ENCODE measurements at regions not wholly inside any gene's neighbourhood (a gene's known extent, or its start where the extent isn't known, plus 50 kb on each side); places are given as distances from the start of the nearest gene placed in this dataset.
"Not testable (repeated sequence)": the region's sequence is repeated elsewhere in the genome, so short reads cannot be mapped to it uniquely, and the experiment has no call there.

DNA sequence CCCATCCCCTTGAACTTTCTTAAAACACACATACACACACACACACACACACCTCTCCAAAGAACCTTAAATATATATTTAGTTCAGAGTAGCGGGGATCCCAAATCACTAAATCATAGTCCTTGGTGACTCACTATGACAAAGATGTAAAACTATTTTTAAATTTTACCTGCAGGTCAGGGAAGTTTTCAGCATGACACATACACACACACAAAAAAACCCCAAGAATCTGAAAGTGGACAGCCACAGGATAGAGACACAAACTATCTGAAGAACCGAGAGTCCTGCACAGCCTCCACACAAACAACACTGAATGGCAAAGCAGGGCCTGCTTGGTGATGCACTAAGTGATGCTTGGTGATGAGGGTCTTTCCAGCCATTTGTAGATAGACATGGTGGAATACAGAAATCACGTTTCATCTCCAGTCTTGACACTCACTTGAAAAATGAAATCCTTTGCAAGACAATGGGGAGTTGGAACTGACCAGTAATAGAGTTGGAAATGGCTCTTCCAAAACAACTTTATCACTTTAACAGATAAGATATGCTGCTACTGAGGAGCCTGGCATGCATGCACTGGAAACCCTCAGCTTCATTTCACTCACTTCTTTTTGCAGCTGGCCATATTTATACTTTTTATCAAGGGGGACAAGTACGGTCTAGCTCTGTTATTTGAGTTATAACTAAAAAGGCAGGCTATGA, 307.3 kb downstream of the RAPGEF2 start:
- in situ Hi-C loops (cut with HindIII; ENCODE audit: low pct_unique_long_range_greater_than_20kb, low sequenced_read_pairs) = no loop called here
- DNase-seq (ENCODE audit: low read depth, low spot score) = no peak

DNA sequence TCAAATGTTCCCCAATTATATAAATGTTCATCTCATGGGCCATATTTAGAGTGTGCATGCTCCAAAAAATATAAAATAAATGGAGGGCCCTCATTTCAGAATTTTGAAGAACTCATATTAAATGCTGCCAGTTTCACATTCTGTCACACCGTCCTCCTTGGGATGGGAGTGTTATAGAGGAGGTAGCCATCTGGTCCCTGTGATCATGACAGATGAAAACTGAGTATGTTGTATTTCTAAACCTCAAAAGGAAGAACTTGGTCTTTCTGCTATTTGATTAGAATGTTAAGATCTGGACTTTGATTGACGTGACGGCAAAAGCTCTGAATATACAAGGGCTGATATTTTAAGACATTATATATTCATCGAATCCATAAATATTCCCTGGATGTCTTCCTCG, 308.0 kb downstream of the RAPGEF2 start:
- in situ Hi-C loops (cut with HindIII; ENCODE audit: low pct_unique_long_range_greater_than_20kb, low sequenced_read_pairs) = no loop called here

DNA sequence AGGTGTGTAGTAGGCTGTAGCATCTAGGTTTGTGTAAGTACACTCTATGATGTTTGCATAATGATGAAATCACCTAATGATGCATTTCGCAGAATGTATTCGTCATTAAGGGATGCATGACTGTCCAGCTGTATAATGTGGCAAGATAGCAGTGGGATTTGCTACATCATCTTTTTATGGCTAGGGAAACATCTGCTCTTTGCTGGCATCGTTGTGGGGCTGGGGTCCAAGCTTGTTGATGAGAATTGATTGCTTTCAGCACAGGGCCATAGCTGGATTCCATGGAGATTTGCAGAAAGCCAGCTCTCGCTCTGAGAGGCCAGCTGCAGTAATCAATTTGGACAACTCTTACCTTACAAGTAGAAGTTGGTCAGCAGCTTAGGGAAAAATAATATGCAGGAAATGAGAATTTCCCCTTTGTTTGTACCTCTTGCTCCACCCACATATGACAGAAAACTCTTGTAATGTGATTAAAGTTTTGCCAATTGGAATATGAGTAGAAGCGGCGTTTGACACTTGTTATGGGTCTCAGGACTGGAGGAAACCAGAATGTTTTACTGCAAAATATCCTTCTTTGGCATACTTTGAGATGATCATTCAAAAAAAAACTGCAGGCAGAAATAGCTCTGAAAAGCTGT, 310.5 kb downstream of the RAPGEF2 start:
- in situ Hi-C loops (cut with HindIII; ENCODE audit: low pct_unique_long_range_greater_than_20kb, low sequenced_read_pairs) = no loop called here
- DNase-seq (ENCODE audit: low read depth, low spot score) = no peak

More for the DNA sequence above, 308.0 kb downstream of the RAPGEF2 start:
- DNase-seq (ENCODE audit: low read depth, low spot score) = no peak

DNA sequence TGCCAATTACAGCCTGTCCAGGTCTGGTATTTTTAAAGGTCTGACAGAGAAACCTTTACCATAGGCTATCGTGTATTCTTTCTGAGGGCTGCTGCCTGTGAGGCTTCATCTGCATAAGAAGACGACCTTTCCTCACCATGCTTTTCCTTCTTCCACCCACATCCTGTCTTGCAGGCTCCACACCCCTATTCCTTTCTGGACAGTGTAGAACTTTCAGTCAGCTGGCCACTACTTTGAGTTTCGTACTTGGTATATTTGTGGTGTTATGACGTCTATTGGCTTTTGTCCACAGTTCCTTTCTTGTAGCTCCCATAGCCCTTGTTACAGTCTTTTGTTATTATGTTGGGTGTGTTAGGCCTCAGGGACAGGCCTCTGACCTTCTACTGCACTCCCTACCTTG, 311.4 kb downstream of the RAPGEF2 start:
- DNase-seq (ENCODE audit: low read depth, low spot score) = no peak
- in situ Hi-C loops (cut with HindIII; ENCODE audit: low pct_unique_long_range_greater_than_20kb, low sequenced_read_pairs) = no loop called here

DNA sequence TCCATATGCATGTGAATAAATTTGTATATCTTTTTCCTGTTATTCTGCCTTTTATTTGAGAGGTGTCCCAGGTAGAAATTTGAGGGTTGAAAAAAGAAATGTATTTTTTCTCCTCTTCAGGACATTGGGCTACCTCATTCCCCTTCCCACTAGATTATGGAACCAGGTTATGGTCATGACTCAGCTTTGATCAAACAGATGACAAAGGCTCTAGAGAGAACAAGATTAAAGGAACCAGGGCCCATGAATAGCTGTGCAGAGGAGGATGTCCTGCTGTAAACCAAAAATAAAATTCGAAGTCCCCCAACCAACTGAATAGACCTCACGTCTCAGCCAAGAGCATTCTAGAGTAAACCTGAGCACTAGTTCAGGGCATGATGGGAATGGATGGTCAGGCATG, 313.2 kb downstream of the RAPGEF2 start:
- DNase-seq (ENCODE audit: low read depth, low spot score) = no peak
- in situ Hi-C loops (cut with HindIII; ENCODE audit: low pct_unique_long_range_greater_than_20kb, low sequenced_read_pairs) = no loop called here

DNA sequence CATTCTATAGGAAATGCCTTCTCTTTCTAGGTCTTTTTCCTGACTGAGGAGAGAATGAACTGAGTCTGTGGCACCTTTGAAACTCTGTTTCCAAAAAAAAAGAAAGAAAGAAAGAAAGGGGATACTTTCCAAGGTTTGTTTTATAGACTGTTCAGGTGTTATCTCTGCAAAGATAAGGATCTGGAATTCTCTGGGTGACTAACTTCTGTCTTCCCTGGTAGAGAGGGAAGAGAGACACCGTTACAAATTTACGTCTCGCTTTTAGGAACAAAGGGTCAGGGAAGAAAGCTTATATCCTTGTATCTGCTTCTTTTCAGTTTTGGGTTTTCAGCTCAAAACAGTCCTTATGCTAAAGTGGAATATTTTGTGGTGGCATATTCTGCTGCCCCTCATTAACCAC, 314.1 kb downstream of the RAPGEF2 start:
- DNase-seq (ENCODE audit: low read depth, low spot score) = no peak
- in situ Hi-C loops (cut with HindIII; ENCODE audit: low pct_unique_long_range_greater_than_20kb, low sequenced_read_pairs) = no loop called here

DNA sequence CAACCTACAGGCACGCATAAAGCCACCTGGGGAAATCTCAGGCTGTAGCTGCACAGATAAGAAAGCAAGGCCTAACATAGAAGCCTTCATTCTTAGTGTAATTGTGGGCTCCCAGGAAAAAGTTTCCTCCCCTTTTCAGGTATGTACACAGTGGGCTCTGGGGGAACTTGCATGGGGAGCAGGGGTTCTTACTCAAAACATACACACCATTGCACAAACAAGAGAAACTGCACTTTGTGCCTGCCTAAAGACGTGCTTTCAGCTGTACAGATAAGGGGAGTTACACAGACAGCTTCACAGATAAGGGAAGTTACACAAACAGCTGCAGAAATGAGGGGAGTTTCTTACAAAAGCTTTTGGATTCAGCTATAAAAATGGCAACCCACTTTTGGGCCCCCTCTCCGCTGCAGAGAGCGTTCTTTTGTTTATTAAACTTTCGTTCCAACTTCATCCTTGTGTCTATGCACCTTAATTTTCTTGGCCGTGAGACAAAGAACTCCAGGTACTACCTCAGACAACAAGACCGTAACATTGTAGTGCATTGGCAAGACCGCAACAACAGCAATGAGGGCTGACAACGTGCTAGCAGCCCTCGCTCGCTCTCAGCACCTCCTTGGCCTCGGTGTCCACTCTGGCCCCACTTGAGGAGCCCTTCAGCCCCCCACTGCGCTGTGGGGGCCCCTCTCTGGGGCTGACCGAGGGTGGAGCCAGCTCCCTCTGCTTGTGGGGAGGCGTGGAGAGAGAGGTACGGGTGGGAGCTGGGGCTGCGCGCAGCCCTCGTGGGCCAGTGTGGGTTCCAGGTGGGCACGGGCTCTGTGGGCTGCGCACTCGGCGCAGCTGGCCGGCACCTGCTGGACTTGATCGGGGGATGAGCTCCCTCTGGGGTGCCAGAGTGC, 317.5 kb downstream of the RAPGEF2 start:
- in situ Hi-C loops (cut with HindIII; ENCODE audit: low pct_unique_long_range_greater_than_20kb, low sequenced_read_pairs) = no loop called here
- DNase-seq (ENCODE audit: low read depth, low spot score) = no peak

DNA sequence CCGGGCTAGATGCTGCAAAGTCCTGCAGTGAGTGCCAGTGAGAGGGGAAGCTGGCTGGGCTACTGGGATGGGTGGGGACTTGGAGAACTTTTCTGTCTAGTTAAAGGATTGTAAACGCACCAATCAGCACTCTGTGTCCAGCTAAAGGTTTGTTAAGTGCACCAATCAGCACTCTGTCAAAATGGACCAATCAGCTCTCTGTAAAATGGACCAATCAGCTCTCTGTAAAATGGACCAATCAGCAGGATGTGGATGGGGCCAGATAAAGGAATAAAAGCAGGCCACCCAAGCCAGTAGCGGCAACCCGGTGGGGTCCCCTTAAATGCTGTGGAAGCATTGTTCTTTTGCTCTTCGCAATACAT, 318.2 kb downstream of the RAPGEF2 start:
- DNase-seq (ENCODE audit: low read depth, low spot score); in situ Hi-C loops (cut with HindIII; ENCODE audit: low pct_unique_long_range_greater_than_20kb, low sequenced_read_pairs): not testable (repeated sequence)

DNA sequence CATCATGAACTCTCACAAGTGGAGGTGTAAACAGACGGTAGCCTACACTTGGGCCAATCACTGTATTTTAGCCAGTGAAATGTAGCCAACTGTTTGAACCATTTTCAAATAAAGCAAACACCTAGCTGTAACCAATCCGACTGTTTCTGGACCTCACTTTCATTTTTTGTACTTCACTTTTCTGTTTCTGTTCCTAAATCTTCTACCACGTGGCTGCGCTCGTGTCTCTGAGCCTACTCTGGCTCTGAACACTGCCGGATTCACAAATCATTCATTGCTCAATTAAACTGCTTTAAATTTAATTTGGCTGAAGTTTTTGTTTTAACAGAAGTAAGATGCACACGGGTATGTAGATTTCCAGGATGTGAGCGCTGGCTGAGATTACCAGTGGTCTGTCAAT, 319.1 kb downstream of the RAPGEF2 start:
- in situ Hi-C loops (cut with HindIII; ENCODE audit: low pct_unique_long_range_greater_than_20kb, low sequenced_read_pairs) = no loop called here
- no peak for DNase-seq (ENCODE audit: low read depth, low spot score)

DNA sequence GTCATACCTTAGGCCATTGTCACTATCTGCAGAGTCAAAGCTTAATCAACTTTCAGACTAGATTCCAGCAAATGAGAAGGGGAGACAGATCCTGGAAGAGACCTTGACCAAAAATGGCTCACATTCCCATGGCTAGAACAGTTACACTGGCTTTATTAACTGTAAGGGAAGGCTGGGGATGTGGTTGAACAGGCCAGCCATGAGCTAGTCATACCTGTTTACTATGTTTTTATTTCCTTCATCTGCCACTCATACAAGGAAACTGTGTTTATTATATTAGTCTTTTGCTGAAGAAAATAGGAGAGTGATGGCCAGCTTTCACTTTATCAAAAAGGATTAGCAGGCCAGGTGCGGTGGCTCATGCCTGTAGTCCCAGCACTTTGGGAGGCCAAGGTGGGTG, 319.7 kb downstream of the RAPGEF2 start:
- in situ Hi-C loops (cut with HindIII; ENCODE audit: low pct_unique_long_range_greater_than_20kb, low sequenced_read_pairs) = no loop called here
- no peak for DNase-seq (ENCODE audit: low read depth, low spot score)

DNA sequence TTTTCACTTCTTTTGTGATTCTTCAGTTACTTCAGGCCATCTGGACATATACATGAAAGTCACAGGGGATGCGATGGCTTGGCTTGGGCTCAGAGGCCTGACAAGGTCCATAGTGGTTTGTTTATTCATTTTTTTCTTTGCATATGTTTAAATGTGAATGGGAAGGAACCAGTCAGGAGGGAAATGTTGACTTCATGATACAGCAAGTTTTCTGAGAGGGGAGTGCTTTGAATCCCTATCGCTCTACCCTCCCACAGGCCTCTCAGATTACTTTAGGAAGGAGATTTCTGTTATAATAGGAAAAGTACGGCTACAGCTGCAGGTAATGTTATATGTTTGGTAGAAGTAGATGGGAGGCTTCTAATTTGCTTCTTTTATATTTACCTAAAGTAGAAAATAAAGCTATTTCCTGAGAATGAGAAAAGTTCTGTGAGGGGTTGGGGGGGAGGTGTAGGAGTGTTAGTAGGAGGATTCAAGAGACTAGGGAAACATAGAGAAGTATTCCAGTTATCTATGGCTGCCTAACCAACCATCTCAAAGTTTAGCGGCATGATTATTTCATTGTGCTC, 322.9 kb downstream of the RAPGEF2 start:
- in situ Hi-C loops (cut with HindIII; ENCODE audit: low pct_unique_long_range_greater_than_20kb, low sequenced_read_pairs) = no loop called here
- no peak for DNase-seq (ENCODE audit: low read depth, low spot score)

DNA sequence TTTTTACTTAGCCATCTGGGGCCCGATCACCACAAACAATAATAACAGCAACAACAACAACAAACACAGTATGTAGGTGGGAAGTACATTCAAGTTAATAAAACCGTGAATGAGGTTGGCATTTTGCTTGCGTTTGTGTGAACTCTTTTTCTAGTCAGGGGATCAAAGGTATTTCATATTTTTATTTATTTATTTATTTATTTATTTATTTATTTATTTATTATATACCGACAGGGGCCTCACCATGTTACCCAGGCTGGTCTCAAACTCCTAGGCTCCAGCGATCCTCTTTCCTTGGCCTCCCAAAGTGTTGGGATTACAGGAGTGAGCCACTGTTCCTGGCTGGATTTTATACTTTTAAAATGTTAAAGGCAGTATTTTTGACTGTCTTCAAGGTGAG, 325.4 kb downstream of the RAPGEF2 start:
- in situ Hi-C loops (cut with HindIII; ENCODE audit: low pct_unique_long_range_greater_than_20kb, low sequenced_read_pairs) = no loop called here
- DNase-seq (ENCODE audit: low read depth, low spot score) = no peak

DNA sequence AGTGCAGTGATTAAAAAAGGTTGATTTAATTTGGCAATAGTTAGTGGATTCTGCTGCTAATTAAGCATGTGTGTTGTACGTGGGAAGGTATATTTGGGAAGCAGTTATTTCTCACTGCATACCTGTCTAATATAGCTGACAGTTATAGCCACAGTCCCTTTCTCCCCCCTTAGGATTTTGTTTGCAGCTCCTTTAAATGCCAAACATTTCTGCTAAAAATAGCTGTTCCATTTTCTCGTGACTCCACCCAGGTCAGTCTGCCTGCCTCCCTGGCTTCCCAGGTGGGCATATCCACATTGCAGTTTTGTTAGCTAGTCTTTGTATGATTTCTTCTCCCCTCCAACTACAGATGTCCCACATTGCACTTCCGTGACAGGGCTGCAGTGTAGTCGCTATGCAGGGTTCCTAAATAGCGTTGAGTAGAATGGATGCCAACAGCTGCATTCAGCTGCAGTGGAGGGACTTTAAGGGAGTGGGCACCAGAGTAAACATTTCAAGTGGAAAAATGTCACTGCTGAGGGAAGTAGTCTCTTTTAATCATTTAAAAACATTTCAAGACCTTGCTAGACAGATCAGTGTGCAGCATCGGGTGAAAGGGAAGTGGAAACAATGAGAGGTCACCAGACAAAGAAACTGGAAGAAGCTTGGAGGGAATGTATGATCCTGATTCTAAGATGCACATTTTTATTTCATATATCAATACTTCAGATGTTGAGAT, 326.3 kb downstream of the RAPGEF2 start:
- in situ Hi-C loops (cut with HindIII; ENCODE audit: low pct_unique_long_range_greater_than_20kb, low sequenced_read_pairs) = no loop called here
- no peak for DNase-seq (ENCODE audit: low read depth, low spot score)

DNA sequence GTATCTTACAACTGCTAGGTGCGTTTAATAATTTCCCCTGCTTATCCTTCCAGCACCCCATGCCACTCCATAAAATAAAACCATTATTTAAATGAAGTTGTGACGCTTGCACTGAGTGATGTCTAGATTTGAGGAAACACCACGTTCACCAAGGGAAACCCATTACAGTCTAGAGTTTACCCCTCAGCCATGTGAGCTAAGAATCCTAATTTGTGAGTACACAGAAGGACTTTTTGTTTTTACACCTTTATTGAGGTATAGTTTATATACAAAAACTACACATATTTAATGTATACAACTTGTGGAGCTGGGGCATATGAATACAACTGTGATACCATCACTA, 326.8 kb downstream of the RAPGEF2 start:
- in situ Hi-C loops (cut with HindIII; ENCODE audit: low pct_unique_long_range_greater_than_20kb, low sequenced_read_pairs) = no loop called here
- no peak for DNase-seq (ENCODE audit: low read depth, low spot score)

DNA sequence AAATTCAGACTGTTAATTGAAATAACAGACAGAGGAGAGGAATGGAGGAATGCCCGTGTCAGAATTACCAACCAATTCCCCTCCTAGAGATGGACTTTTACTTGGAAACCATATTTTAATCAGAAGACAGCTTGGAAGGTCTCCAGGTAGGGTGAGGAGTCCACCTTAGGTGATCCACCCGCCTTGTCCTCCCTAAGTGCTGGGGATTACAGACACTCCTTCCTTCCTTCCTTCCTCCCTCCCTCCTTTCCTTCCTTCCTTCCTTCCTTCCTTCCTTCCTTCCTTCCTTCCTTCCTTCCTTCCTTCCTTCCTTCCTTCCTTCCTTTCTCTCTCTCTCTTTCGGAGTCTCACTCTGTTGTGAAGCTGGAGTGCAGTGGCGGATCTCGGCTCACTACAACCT, 328.0 kb downstream of the RAPGEF2 start:
- no peak for DNase-seq (ENCODE audit: low read depth, low spot score)
- in situ Hi-C loops (cut with HindIII; ENCODE audit: low pct_unique_long_range_greater_than_20kb, low sequenced_read_pairs) = no loop called here

DNA sequence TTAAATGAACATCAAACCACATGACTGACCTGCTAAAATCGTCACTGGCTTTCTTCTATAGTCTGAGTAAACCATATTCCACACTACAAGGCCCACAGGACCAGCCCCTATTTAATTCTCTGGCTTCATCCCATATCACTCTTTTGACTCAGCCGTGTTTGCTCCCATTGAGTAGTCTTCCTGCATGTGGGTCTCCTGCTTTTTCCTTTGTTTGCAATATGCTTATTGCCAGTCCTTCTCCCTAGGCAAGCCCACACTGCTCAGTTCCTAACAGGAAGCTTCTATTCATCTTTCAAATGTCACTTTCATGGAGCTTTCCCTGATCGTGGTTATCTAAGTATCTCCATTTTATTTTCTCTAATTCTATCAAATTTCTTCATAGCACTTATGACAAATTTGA, 329.6 kb downstream of the RAPGEF2 start:
- in situ Hi-C loops (cut with HindIII; ENCODE audit: low pct_unique_long_range_greater_than_20kb, low sequenced_read_pairs) = no loop called here

DNA sequence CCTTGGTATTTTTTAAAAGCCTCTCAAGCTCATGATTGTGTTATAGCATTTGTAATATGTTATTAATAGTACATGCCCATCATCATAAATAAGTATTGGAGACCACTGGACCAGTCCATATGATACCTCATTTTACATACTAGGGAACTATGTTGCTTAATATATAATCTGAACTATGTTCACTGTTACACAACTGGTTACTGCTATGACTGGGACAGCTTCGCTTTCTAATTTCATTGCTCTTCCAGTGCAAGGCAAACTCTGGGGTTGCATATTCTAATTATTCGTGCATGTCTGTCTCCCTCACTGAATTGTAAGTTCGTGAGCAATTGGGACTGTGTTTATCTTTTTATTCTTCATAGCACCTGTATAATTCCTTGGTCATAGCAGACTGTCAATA, 330.5 kb downstream of the RAPGEF2 start:
- in situ Hi-C loops (cut with HindIII; ENCODE audit: low pct_unique_long_range_greater_than_20kb, low sequenced_read_pairs) = no loop called here
- DNase-seq (ENCODE audit: low read depth, low spot score) = no peak

More for the DNA sequence above, 329.6 kb downstream of the RAPGEF2 start:
- no peak for DNase-seq (ENCODE audit: low read depth, low spot score)

All from SK-MEL-5 (cell line).